Neural progenitor cell (in vitro differentiated cells): ENCODE measurements at regions not wholly inside any gene's neighbourhood (a gene's known extent, or its start where the extent isn't known, plus 50 kb on each side); places are given as distances from the start of the nearest gene placed in this dataset.
A peak's percentile ranks its signal among the peaks of the same experiment; 100 is the strongest.

Experiments
- DNase-seq: peaks from one replicate; pipeline ENCODE4 v3.0.0-alpha.2; 2016; ENCODE audit warnings: low spot score
- H2AFZ ChIP-seq: fragments of 200-600 bp; sonication (generic); replicated peaks from 2 replicates; pipeline ENCODE4 v1.6.1; 2016; ENCODE audit warnings: antibody characterized with exemption
- H3F3A ChIP-seq: fragments of 200-600 bp; sonication (generic); 2 replicates; pipeline ENCODE4 v1.6.1; 2016; ENCODE audit warnings: antibody characterized with exemption, low read depth
- H3K27ac ChIP-seq: fragments of 200-600 bp; sonication (generic); 2 replicates; pipeline ENCODE4 v1.5.1; 2016; ENCODE audit warnings: mild to moderate bottlenecking
- H3K27me3 ChIP-seq: fragments of 200-600 bp; sonication (generic); 2 replicates; pipeline ENCODE4 v1.6.1; 2016; ENCODE audit warnings: mild to moderate bottlenecking, moderate library complexity
- H3K36me3 ChIP-seq: fragments of 200-600 bp; sonication (generic); 2 replicates; pipeline ENCODE4 v1.5.1; 2016
- H3K4me1 ChIP-seq: fragments of 200-600 bp; sonication (generic); 2 replicates; pipeline ENCODE4 v1.6.1; 2016; ENCODE audit warnings: mixed run types
- H3K4me2 ChIP-seq: fragments of 200-600 bp; sonication (generic); 2 replicates; pipeline ENCODE4 v1.6.1; 2016
- H3K4me3 ChIP-seq: fragments of 200-600 bp; sonication (generic); 2 replicates; pipeline ENCODE4 v1.5.1; 2016
- H3K79me2 ChIP-seq: fragments of 200-600 bp; sonication (generic); 2 replicates; pipeline ENCODE4 v1.6.1; 2016; ENCODE audit warnings: low read depth
- H3K9ac ChIP-seq: fragments of 200-600 bp; sonication (generic); 2 replicates; pipeline ENCODE4 v1.6.1; 2016
- H3K9me3 ChIP-seq: fragments of 200-600 bp; sonication (generic); 2 replicates; pipeline ENCODE4 v1.5.1; 2016; ENCODE audit warnings: low read depth
- H4K20me1 ChIP-seq: fragments of 200-600 bp; sonication (generic); 2 replicates; pipeline ENCODE4 v1.6.1; 2016; ENCODE audit warnings: low read depth
- H3K27ac Mint-ChIP-seq: 3 replicates; pipeline ENCODE4 v1.8.0; 2021; ENCODE audit warnings: mixed read lengths
- H3K27me3 Mint-ChIP-seq: 2 replicates; pipeline ENCODE4 v1.8.0; 2022; ENCODE audit warnings: low read depth, mild to moderate bottlenecking, inconsistent platforms, moderate library complexity, mixed read lengths; ENCODE audit not compliant: insufficient read depth
- H3K36me3 Mint-ChIP-seq: 3 replicates; pipeline ENCODE4 v1.8.0; 2021; ENCODE audit warnings: mixed read lengths
- H3K4me1 Mint-ChIP-seq: 3 replicates; pipeline ENCODE4 v1.8.0; 2021; ENCODE audit warnings: mixed read lengths
- H3K4me3 Mint-ChIP-seq: 3 replicates; pipeline ENCODE4 v1.8.0; 2021; ENCODE audit warnings: mild to moderate bottlenecking, moderate library complexity, mixed read lengths
- H3K9me3 Mint-ChIP-seq: 3 replicates; pipeline ENCODE4 v1.8.0; 2020; ENCODE audit warnings: mixed read lengths
- EZH2 ChIP-seq: fragments of 200-600 bp; sonication (generic); IDR thresholded peaks from 2 replicates; pipeline ENCODE4 v1.6.1; 2017; ENCODE audit warnings: antibody characterized with exemption, mild to moderate bottlenecking, moderate library complexity
- EZH2phosphoT487 ChIP-seq: fragments of 200-600 bp; sonication (generic); IDR thresholded peaks from 2 replicates; pipeline ENCODE4 v1.6.1; 2017; ENCODE audit warnings: antibody characterized with exemption
- TF ChIP-seq, protein P1 (sequence below): fragments of 200-600 bp; sonication (generic); IDR thresholded peaks from 2 replicates; pipeline ENCODE4 v1.5.1; 2017; ENCODE audit warnings: antibody characterized with exemption, mild to moderate bottlenecking

DNA sequence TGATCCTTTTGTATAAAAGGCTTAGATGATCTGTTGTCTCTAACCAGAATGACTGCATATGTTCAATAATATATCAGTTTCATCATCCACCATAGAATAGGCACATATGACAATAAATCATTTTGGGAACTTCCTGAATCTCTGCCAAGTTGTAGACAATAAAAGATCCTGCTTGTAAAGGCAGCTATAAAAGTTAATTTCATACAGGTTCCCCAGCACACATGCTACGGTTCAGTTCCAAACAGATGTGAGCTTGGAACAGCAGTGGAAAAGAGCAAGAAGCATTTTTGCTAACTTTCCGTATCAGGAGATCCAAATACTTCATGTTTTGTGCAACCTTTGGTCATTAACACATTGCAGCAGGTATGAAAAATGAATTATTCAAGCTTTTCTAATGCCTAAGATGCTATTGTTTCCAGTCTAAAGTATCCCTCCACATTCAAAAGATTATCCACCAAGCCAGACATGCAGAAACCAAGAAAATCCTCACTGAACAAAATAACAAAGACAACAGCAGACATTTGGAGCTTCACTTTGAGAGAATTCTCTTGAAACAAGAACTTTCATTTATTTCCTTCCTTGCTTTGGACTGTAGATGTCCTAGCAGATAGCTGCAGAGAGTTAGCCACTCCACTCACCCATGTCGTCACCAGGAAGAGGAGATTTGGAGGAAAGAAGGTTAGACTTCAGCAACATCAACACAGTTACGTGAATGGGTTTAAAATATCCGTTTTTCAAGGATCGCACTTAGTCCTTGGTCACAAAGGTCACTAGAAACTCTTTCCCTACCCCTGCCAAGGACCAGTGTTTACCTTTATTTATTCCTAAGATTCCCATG, 453.5 kb upstream of the JARID2 start:
- Histone ChIP-seq H3K79me2 (no peaks in the 10 kb centered on the region), H2AFZ (peak overlapping the region; percentile 43), H3K27ac (no peak overlapping the region), H3K4me3 (no peak overlapping the region), H3K27me3 (no peaks in the 10 kb centered on the region), H3K36me3 (no peaks in the 10 kb centered on the region), H3F3A (peaks cover 7% of the 10 kb centered on the region), H3K9me3 (no peaks in the 10 kb centered on the region), H3K4me1 (peaks cover 53% of the 10 kb centered on the region), H3K4me2 (no peak overlapping the region), H3K9ac (no peak overlapping the region), H4K20me1 (no peaks in the 10 kb centered on the region)
- peaks cover 39% of the 10 kb centered on the region for H3K4me1 Mint-ChIP-seq
- no peaks in the 10 kb centered on the region for H3K36me3 Mint-ChIP-seq
- H3K9me3 Mint-ChIP-seq, result no peaks in the 10 kb centered on the region
- no peak for DNase-seq
- TF ChIP-seq EZH2phosphoT487, result no peak
- TF ChIP-seq, protein P1, sequence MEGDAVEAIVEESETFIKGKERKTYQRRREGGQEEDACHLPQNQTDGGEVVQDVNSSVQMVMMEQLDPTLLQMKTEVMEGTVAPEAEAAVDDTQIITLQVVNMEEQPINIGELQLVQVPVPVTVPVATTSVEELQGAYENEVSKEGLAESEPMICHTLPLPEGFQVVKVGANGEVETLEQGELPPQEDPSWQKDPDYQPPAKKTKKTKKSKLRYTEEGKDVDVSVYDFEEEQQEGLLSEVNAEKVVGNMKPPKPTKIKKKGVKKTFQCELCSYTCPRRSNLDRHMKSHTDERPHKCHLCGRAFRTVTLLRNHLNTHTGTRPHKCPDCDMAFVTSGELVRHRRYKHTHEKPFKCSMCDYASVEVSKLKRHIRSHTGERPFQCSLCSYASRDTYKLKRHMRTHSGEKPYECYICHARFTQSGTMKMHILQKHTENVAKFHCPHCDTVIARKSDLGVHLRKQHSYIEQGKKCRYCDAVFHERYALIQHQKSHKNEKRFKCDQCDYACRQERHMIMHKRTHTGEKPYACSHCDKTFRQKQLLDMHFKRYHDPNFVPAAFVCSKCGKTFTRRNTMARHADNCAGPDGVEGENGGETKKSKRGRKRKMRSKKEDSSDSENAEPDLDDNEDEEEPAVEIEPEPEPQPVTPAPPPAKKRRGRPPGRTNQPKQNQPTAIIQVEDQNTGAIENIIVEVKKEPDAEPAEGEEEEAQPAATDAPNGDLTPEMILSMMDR, result no peak
- TF ChIP-seq EZH2, result no peak
- H3K27ac Mint-ChIP-seq, result no peak overlapping the region
- peaks cover 4% of the 10 kb centered on the region for H3K27me3 Mint-ChIP-seq
- H3K4me3 Mint-ChIP-seq, result no peak overlapping the region

DNA sequence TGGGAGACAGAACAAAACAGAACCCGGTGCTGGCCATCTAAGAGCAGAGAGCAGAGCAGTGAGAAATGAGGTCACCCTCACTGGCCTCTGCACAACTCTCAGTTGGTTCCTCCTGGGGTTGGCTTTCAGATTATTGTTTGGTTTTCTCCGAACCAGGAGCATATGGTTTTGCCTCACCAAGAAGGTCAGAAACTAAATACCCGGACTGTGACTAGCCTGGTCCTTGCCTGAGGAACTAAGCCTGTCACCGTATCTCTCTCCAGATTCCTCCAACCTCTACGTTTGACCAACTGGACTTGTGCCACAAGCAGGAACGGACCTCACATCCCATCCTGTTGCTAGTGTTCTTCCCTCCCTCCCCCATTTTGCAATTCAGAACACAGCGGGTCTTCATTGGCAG, 450.4 kb upstream of the JARID2 start:
- Histone ChIP-seq H3K4me3 (no peak overlapping the region), H3F3A (peaks cover 11% of the 10 kb centered on the region), H4K20me1 (no peaks in the 10 kb centered on the region), H3K27ac (no peak overlapping the region), H3K9me3 (no peaks in the 10 kb centered on the region), H3K27me3 (no peaks in the 10 kb centered on the region), H3K4me1 (peaks cover 39% of the 10 kb centered on the region), H2AFZ (no peak overlapping the region), H3K36me3 (no peaks in the 10 kb centered on the region), H3K79me2 (no peaks in the 10 kb centered on the region), H3K4me2 (no peak overlapping the region), H3K9ac (no peak overlapping the region)
- Mint-ChIP-seq H3K4me1 (peaks cover 33% of the 10 kb centered on the region), H3K4me3 (no peak overlapping the region), H3K9me3 (no peaks in the 10 kb centered on the region), H3K27ac (no peak overlapping the region), H3K36me3 (no peaks in the 10 kb centered on the region), H3K27me3 (peaks cover 3% of the 10 kb centered on the region)
- DNase-seq, result no peak
- TF ChIP-seq, protein P1, result no peak
- no peak for TF ChIP-seq EZH2
- TF ChIP-seq EZH2phosphoT487, result no peak

DNA sequence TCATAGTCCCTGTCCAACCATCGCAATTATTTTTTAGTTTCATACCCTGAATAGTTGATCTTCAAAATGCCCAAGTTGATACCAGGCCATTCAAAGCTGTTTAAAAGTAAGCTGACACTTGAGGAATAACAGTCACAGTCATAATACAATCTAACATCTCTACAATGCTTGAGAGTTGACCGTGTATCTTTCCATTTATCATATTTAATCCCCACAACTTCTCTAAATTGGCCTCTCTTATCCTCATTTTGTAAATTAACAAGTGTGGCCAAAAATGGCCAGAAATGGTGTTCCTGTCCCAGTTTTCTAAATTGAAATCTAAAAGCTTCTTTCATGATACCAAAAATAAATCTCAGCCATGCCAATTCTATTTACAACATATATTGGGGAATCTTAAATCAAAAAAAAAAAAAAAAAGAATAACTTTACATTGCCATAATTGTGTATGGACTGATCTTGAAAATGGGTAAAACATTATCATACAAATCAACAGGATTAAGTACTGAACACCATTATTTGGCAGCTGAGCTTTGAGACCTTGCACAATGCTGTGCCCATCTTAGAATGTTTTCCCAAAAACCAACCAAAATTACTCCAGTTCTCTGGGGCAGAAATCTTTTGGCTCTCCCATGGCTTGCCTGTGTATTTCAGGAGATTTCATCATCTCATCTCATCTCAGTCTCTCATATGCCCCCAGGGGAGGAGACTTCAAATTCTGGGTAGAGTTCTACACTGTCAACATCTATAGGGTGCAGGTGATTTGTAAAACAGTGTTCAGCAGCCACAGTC, 448.7 kb upstream of the JARID2 start:
- Histone ChIP-seq H3K9me3 (no peaks in the 10 kb centered on the region), H3K79me2 (no peaks in the 10 kb centered on the region), H3K27ac (no peak overlapping the region), H3K4me1 (peaks cover 23% of the 10 kb centered on the region), H3K9ac (no peak overlapping the region), H3K4me3 (no peak overlapping the region), H4K20me1 (no peaks in the 10 kb centered on the region), H3K27me3 (no peaks in the 10 kb centered on the region), H3F3A (peaks cover 11% of the 10 kb centered on the region), H3K4me2 (no peak overlapping the region), H3K36me3 (no peaks in the 10 kb centered on the region), H2AFZ (no peak overlapping the region)
- Mint-ChIP-seq H3K4me1 (peaks cover 34% of the 10 kb centered on the region), H3K9me3 (no peaks in the 10 kb centered on the region), H3K36me3 (no peaks in the 10 kb centered on the region), H3K4me3 (no peak overlapping the region), H3K27ac (no peak overlapping the region), H3K27me3 (peaks cover 3% of the 10 kb centered on the region)
- no peak for DNase-seq
- TF ChIP-seq EZH2phosphoT487, result no peak
